HCT116 (cell line): ENCODE measurements at regions not wholly inside any gene's neighbourhood (a gene's known extent, or its start where the extent isn't known, plus 50 kb on each side); places are given as distances from the start of the nearest gene placed in this dataset.

Source experiments
- ATAC-seq: fragments of 200-7000 bp; cut with Tn5 transposase; 2 replicates; pipeline ENCODE4 v1.9.1; 2020; ENCODE audit warnings: mild to moderate bottlenecking, moderate library complexity
- BruUV-seq: library from RNA; stranded (reverse); fragments of 400-500 nt; replicated peaks from 2 replicates; lab custom pipeline; 2021; lab: Mats Ljungman, UMichigan
- CTCF ChIA-PET: fragments of 300-600 bp; sonication (Branson Sonifier 250); formaldehyde crosslinking; loops from one replicate; lab custom pipeline; 2021; ENCODE audit warnings: antibody characterized with exemption; lab: Charles Lee
- POLR2A ChIA-PET: fragments of 300-600, 350-600 bp; sonication (Branson Sonifier 250); formaldehyde crosslinking; loops from one replicate; lab custom pipeline; 2021; ENCODE audit warnings: antibody characterized with exemption; lab: Charles Lee
- RAD21 ChIA-PET, 2 experiments: fragments of 300-600 bp; sonication (Branson Sonifier 250); formaldehyde crosslinking; loops; one replicate each; lab custom pipeline; 2023; ENCODE audit warnings: low total read pairs in 2 of 2; ENCODE audit not compliant: uncharacterized antibody in 2 of 2, unreplicated experiment in 2 of 2, low non-redundant PET in 1 of 2; lab: Charles Lee
- DNase-seq: peaks from one replicate; pipeline ENCODE4 v3.0.0-alpha.2; 2010; ENCODE audit warnings: low read depth, low spot score
- H2AFZ ChIP-seq: fragments of 200-600 bp; shearing (Covaris generic), sonication (generic); 2 replicates; pipeline ENCODE4 v1.6.1; 2017; ENCODE audit warnings: low read depth, mixed run types, mixed read lengths, antibody characterized with exemption, low read length; ENCODE audit not compliant: poor library complexity, severe bottlenecking
- H3K27ac ChIP-seq: 2 replicates; pipeline ENCODE4 v1.5.1; 2012; ENCODE audit warnings: low read depth, low read length
- H3K27me3 ChIP-seq: fragments of 200-600 bp; sonication (generic); 2 replicates; pipeline ENCODE4 v1.6.1; 2016; ENCODE audit warnings: mixed run types, low read length, mixed read lengths; ENCODE audit not compliant: insufficient read depth
- H3K36me3 ChIP-seq, 2 experiments: fragments of 200-500 bp in 1 of 2; fragments of 200-600 bp in 1 of 2; sonication (Bioruptor generic) in 1 of 2; sonication (generic) in 1 of 2; 2 replicates each; pipeline versions ENCODE4 v1.5.1 to v1.6.1; 2014 to 2016; ENCODE audit warnings: low read length in 2 of 2, inconsistent platforms in 1 of 2, mixed read lengths in 1 of 2, mixed run types in 1 of 2; ENCODE audit not compliant: insufficient read depth in 2 of 2, control insufficient read depth in 1 of 2
- H3K4me1 ChIP-seq, 2 experiments: fragments of 200-600 bp in 1 of 2; sonication (generic) in 1 of 2; 2 replicates each; pipeline versions ENCODE4 v1.5.1 to v1.6.1; 2012 to 2017; ENCODE audit warnings: low read length in 2 of 2, inconsistent platforms in 1 of 2, mild to moderate bottlenecking in 1 of 2, mixed read lengths in 1 of 2, mixed run types in 1 of 2, moderate library complexity in 1 of 2; ENCODE audit not compliant: insufficient read depth in 2 of 2, control insufficient read depth in 1 of 2
- H3K4me2 ChIP-seq: fragments of 200-600 bp; sonication (generic); 2 replicates; pipeline ENCODE4 v1.6.1; 2017; ENCODE audit warnings: mixed run types, low read length, mixed read lengths
- H3K4me3 ChIP-seq, 2 experiments: fragments of 200-600 bp in 1 of 2; sonication (generic) in 1 of 2; replicated peaks in 1 of 2; 2 replicates each; pipeline ENCODE4 v1.5.1; 2011 to 2016; ENCODE audit warnings: low read length in 2 of 2, control low read depth in 1 of 2, low read depth in 1 of 2, mild to moderate bottlenecking in 1 of 2, mixed read lengths in 1 of 2, mixed run types in 1 of 2
- H3K79me2 ChIP-seq: fragments of 200-600 bp; sonication (generic); 2 replicates; pipeline ENCODE4 v1.6.1; 2017; ENCODE audit warnings: mild to moderate bottlenecking, mixed run types, low read length, moderate library complexity, mixed read lengths; ENCODE audit not compliant: insufficient read depth
- H3K9ac ChIP-seq: fragments of 200-600 bp; sonication (generic); 2 replicates; pipeline ENCODE4 v1.6.1; 2016; ENCODE audit warnings: low read length, mixed read lengths
- H3K9me2 ChIP-seq: fragments of 200-600 bp; sonication (generic), shearing (Covaris generic); 2 replicates; pipeline ENCODE4 v1.6.1; 2017; ENCODE audit warnings: mixed run types, mild to moderate bottlenecking, moderate library complexity; ENCODE audit not compliant: insufficient read depth
- H3K9me3 ChIP-seq, 2 experiments: fragments of 200-500 bp in 1 of 2; fragments of 200-600 bp in 1 of 2; sonication (Bioruptor generic) in 1 of 2; sonication (generic) in 1 of 2; 2 replicates each; pipeline ENCODE4 v1.6.1; 2014 to 2017; ENCODE audit warnings: low read length in 2 of 2, mixed read lengths in 2 of 2, inconsistent platforms in 1 of 2, low read depth in 1 of 2, mild to moderate bottlenecking in 1 of 2, mixed run types in 1 of 2, moderate library complexity in 1 of 2; ENCODE audit not compliant: control insufficient read depth in 1 of 2, insufficient read depth in 1 of 2
- H4K20me1 ChIP-seq: fragments of 200-600 bp; sonication (generic), shearing (Covaris generic); 2 replicates; pipeline ENCODE4 v1.6.1; 2017; ENCODE audit warnings: mixed run types, mild to moderate bottlenecking, moderate library complexity; ENCODE audit not compliant: insufficient read depth
- ATF3 ChIP-seq: IDR thresholded peaks from 2 replicates; pipeline ENCODE4 v1.6.1; 2012
- CEBPB ChIP-seq: IDR thresholded peaks from 2 replicates; pipeline ENCODE4 v1.6.1; 2012; ENCODE audit warnings: low read depth
- CTCF ChIP-seq, 3 experiments: fragments of 200-600 bp in 1 of 3; sonication (generic) in 1 of 3; IDR thresholded peaks in 2 of 3; conservative IDR thresholded peaks in 1 of 3; 2 replicates each; pipeline ENCODE4 v1.5.1; 2012 to 2017; ENCODE audit warnings: low read depth in 2 of 3, low read length in 2 of 3, antibody characterized with exemption in 1 of 3, borderline replicate concordance in 1 of 3, control low read depth in 1 of 3, mild to moderate bottlenecking in 1 of 3, mixed read lengths in 1 of 3, mixed run types in 1 of 3, moderate library complexity in 1 of 3; ENCODE audit not compliant: insufficient read depth in 1 of 3
- EGR1 ChIP-seq: IDR thresholded peaks from 2 replicates; pipeline ENCODE4 v1.6.1; 2012; ENCODE audit warnings: low read depth
- ELF1 ChIP-seq: IDR thresholded peaks from 2 replicates; pipeline ENCODE4 v1.6.1; 2012; ENCODE audit warnings: low read depth, borderline replicate concordance
- EZH2phosphoT487 ChIP-seq: fragments of 200-600 bp; IDR thresholded peaks from 2 replicates; pipeline ENCODE4 v1.6.1; 2018; ENCODE audit warnings: antibody characterized with exemption, borderline replicate concordance
- FOSL1 ChIP-seq: IDR thresholded peaks from 2 replicates; pipeline ENCODE4 v1.6.1; 2012; ENCODE audit warnings: low read depth
- POLR2A ChIP-seq: IDR thresholded peaks from 2 replicates; pipeline ENCODE4 v1.7.0; 2011; ENCODE audit warnings: borderline replicate concordance; ENCODE audit not compliant: insufficient read depth, insufficient read length; ENCODE audit errors: extremely low read depth
- RAD21 ChIP-seq: IDR thresholded peaks from 2 replicates; pipeline ENCODE4 v1.6.1; 2012; ENCODE audit warnings: low read depth, mild to moderate bottlenecking
- REST ChIP-seq: IDR thresholded peaks from 2 replicates; pipeline ENCODE4 v1.6.1; 2012; ENCODE audit warnings: low read depth
- SP1 ChIP-seq: IDR thresholded peaks from 2 replicates; pipeline ENCODE4 v1.6.1; 2012; ENCODE audit warnings: low read depth
- SRF ChIP-seq: IDR thresholded peaks from 2 replicates; pipeline ENCODE4 v1.6.1; 2012; ENCODE audit warnings: low read depth
- YY1 ChIP-seq: IDR thresholded peaks from 2 replicates; pipeline ENCODE4 v1.6.1; 2011; ENCODE audit warnings: low read length, low read depth, moderate library complexity, mild to moderate bottlenecking; ENCODE audit not compliant: insufficient replicate concordance; ENCODE audit errors: extremely low read depth
- ZBTB33 ChIP-seq: IDR thresholded peaks from 2 replicates; pipeline ENCODE4 v1.6.1; 2011; ENCODE audit warnings: mild to moderate bottlenecking, low read length, moderate library complexity; ENCODE audit not compliant: insufficient replicate concordance; ENCODE audit errors: extremely low read depth
- ZNF274 ChIP-seq: fragments of 200-500 bp; sonication (Bioruptor generic); IDR thresholded peaks from 2 replicates; pipeline ENCODE4 v1.6.1; 2014; ENCODE audit warnings: mild to moderate bottlenecking, low read depth, low read length, inconsistent platforms
- intact Hi-C: fragments of 100-400 bp; cut with micrococcal nuclease; formaldehyde crosslinking; loops from 2 replicates; pipeline ENCODE4 v1.10.0; 2022

- H3K79me2 ChIP-seq: no peaks in the 10 kb centered on the region
- ChIA-PET POLR2A (no interaction called here), RAD21 (no interaction called here), CTCF (no interaction called here)
- intact Hi-C loops: no loop called here
- no peak overlapping the region for H3K9ac ChIP-seq
- no peak overlapping the region for H3K4me3 ChIP-seq
- no peaks in the 10 kb centered on the region for H3K36me3 ChIP-seq
- H3K27me3 ChIP-seq: no peaks in the 10 kb centered on the region
- ATAC-seq: no peak
- TF ChIP-seq SRF: no peak
- TF ChIP-seq EGR1: no peak
- TF ChIP-seq CTCF (IDR thresholded peaks at IDR 0.05 in 2 of 3, conservative IDR thresholded peaks at IDR 0.05 in 1 of 3; ENCODE audit: borderline replicate concordance in 1 of 3, insufficient read depth in 1 of 3, low read depth in 2 of 3, low read length in 2 of 3): no peak
- TF ChIP-seq FOSL1: no peak
- TF ChIP-seq ZBTB33: no peak
- no peak for TF ChIP-seq ATF3
- TF ChIP-seq POLR2A: no peak
- TF ChIP-seq RAD21: no peak
- no peak for TF ChIP-seq REST
- TF ChIP-seq CEBPB: no peak
- TF ChIP-seq YY1: no peak
- TF ChIP-seq EZH2phosphoT487: no peak
- no peak for TF ChIP-seq ELF1
- no peak for TF ChIP-seq ZNF274
- no peak for TF ChIP-seq SP1
- no peak overlapping the region for H3K27ac ChIP-seq
- H3K9me2 ChIP-seq: no peaks in the 10 kb centered on the region
- no peaks in the 10 kb centered on the region for H3K4me1 ChIP-seq
- no peak for DNase-seq
- no peak overlapping the region for H3K4me2 ChIP-seq
- H4K20me1 ChIP-seq: no peaks in the 10 kb centered on the region
- BruUV-seq: no TSS peak
- no peak overlapping the region for H2AFZ ChIP-seq
- no peaks in the 10 kb centered on the region for H3K9me3 ChIP-seq
Measured at GRCh38 chr4:18844726-18845125, 823.2 kb upstream of the LCORL start.
